ENCODE measurements at regions not wholly inside any gene's neighbourhood (a gene's known extent, or its start where the extent isn't known, plus 50 kb on each side); places are given as distances from the start of the nearest gene placed in this dataset.
"Not testable (repeated sequence)": the region's sequence is repeated elsewhere in the genome, so short reads cannot be mapped to it uniquely, and the experiment has no call there.

- no peak for DNase-seq
Observed at GRCh38 chr2:225911019-225911418, 511.5 kb downstream of the NYAP2 start.

- DNase-seq, result no peak
Observed at GRCh38 chr2:225895126-225895525, 495.6 kb downstream of the NYAP2 start.

GRCh38 chr2:225894236-225894980, 494.9 kb downstream of the NYAP2 start:
- DNase-seq, result no peak

- DNase-seq, result no peak
Observed at GRCh38 chr2:225893151-225893550, 493.6 kb downstream of the NYAP2 start.

- no peak for DNase-seq
Observed at GRCh38 chr2:225891771-225892170, 492.3 kb downstream of the NYAP2 start.

- no peak for DNase-seq
Observed at GRCh38 chr2:225891013-225891412, 491.5 kb downstream of the NYAP2 start.

- no peak for DNase-seq
Observed at GRCh38 chr2:225889452-225889851, 489.9 kb downstream of the NYAP2 start.

GRCh38 chr2:225867071-225867470, 467.6 kb downstream of the NYAP2 start:
- DNase-seq, result no peak

- DNase-seq, result no peak
Observed at GRCh38 chr2:225865468-225865867, 466.0 kb downstream of the NYAP2 start.

GRCh38 chr2:225864394-225864793, 464.9 kb downstream of the NYAP2 start:
- no peak for DNase-seq

GRCh38 chr2:225842939-225843338, 443.4 kb downstream of the NYAP2 start:
- no peak for DNase-seq

GRCh38 chr2:225841314-225841713, 441.8 kb downstream of the NYAP2 start:
- DNase-seq, result no peak

- no peak for DNase-seq
Observed at GRCh38 chr2:225837328-225837727, 437.8 kb downstream of the NYAP2 start.

GRCh38 chr2:225824748-225825449, 425.4 kb downstream of the NYAP2 start:
- DNase-seq, result no peak

- DNase-seq, result no peak
Observed at GRCh38 chr2:225821351-225821750, 421.8 kb downstream of the NYAP2 start.

GRCh38 chr2:225820826-225821225, 421.3 kb downstream of the NYAP2 start:
- DNase-seq, result no peak

- DNase-seq, result no peak
Observed at GRCh38 chr2:225814554-225814953, 415.0 kb downstream of the NYAP2 start.

GRCh38 chr2:225806105-225806504, 406.6 kb downstream of the NYAP2 start:
- no peak for DNase-seq

GRCh38 chr2:225802076-225802475, 402.6 kb downstream of the NYAP2 start:
- DNase-seq, result not testable (repeated sequence)

- DNase-seq, result no peak
Observed at GRCh38 chr2:225797394-225797793, 397.9 kb downstream of the NYAP2 start.

GRCh38 chr2:225794652-225795400, 395.3 kb downstream of the NYAP2 start:
- no peak for DNase-seq

GRCh38 chr2:225793736-225794550, 394.4 kb downstream of the NYAP2 start:
- DNase-seq, result no peak

- DNase-seq, result no peak
Observed at GRCh38 chr2:225788571-225789094, 389.1 kb downstream of the NYAP2 start.
